SK-N-SH (cell line): ENCODE measurements at regions not wholly inside any gene's neighbourhood (a gene's known extent, or its start where the extent isn't known, plus 50 kb on each side); places are given as distances from the start of the nearest gene placed in this dataset.

Experiments used
- CTCF ChIA-PET: fragments of 300-600, 350-600 bp; formaldehyde crosslinking; extraction: SDS; loops from one replicate; lab custom pipeline; 2021; lab: Yijun Ruan, JAX
- POLR2A ChIA-PET: fragments of 350-600 bp; sonication (Branson Sonifier 250); formaldehyde crosslinking; extraction: SDS; loops from one replicate; lab custom pipeline; 2020; ENCODE audit warnings: antibody characterized with exemption, inconsistent platforms; lab: Yijun Ruan, JAX
- DNase-seq: peaks from one replicate; pipeline ENCODE4 v3.0.0; 2012
- H2AFZ ChIP-seq: fragments of 200-600 bp; sonication (generic); 2 replicates; pipeline ENCODE4 v1.8.1; 2016; ENCODE audit warnings: antibody characterized with exemption, mild to moderate bottlenecking, low read depth
- H3F3A ChIP-seq: fragments of 200-600 bp; sonication (generic); replicated peaks from 2 replicates; pipeline ENCODE3; 2016; ENCODE audit warnings: antibody characterized with exemption, mild to moderate bottlenecking; ENCODE audit not compliant: insufficient read depth
- H3K27ac ChIP-seq, 2 experiments: fragments of 200-500 bp in 1 of 2; fragments of 200-600 bp in 1 of 2; sonication (Bioruptor generic) in 1 of 2; sonication (generic), shearing (Covaris generic) in 1 of 2; 2 replicates each; pipeline versions ENCODE4 v1.5.1 to v1.6.1; 2014 to 2016; ENCODE audit warnings: low read depth in 2 of 2, inconsistent platforms in 1 of 2, low read length in 1 of 2, mild to moderate bottlenecking in 1 of 2, mixed read lengths in 1 of 2
- H3K27me3 ChIP-seq: fragments of 200-600 bp; sonication (generic), shearing (Covaris generic); 2 replicates; pipeline ENCODE4 v1.6.1; 2016; ENCODE audit warnings: mixed run types; ENCODE audit not compliant: insufficient read depth
- H3K36me3 ChIP-seq, 2 experiments: fragments of 200-500 bp in 1 of 2; fragments of 200-600 bp in 1 of 2; sonication (Bioruptor generic) in 1 of 2; sonication (generic) in 1 of 2; replicated peaks in 1 of 2; 2 replicates each; pipeline versions ENCODE3 to v1.5.1; 2014 to 2016; ENCODE audit warnings: low read length in 1 of 2, mild to moderate bottlenecking in 1 of 2; ENCODE audit not compliant: insufficient read depth in 2 of 2, control insufficient read depth in 1 of 2
- H3K4me1 ChIP-seq, 2 experiments: fragments of 200-500 bp in 1 of 2; fragments of 200-600 bp in 1 of 2; sonication (Bioruptor generic) in 1 of 2; sonication (generic), shearing (Covaris generic) in 1 of 2; 2 replicates each; pipeline versions ENCODE4 v1.5.1 to v1.6.1; 2014 to 2016; ENCODE audit warnings: low read depth in 1 of 2, low read length in 1 of 2, mixed run types in 1 of 2; ENCODE audit not compliant: insufficient read depth in 2 of 2, control insufficient read depth in 1 of 2
- H3K4me2 ChIP-seq: fragments of 200-600 bp; sonication (generic), shearing (Covaris generic); 2 replicates; pipeline ENCODE4 v1.6.1; 2017; ENCODE audit warnings: mixed run types
- H3K4me3 ChIP-seq, 2 experiments: fragments of 200-500 bp in 1 of 2; fragments of 200-600 bp in 1 of 2; sonication (Bioruptor generic) in 1 of 2; sonication (generic), shearing (Covaris generic) in 1 of 2; 2 replicates each; pipeline versions ENCODE4 v1.5.1 to v1.8.1; 2014 to 2016; ENCODE audit warnings: low read depth in 2 of 2, inconsistent platforms in 1 of 2, low read length in 1 of 2, mild to moderate bottlenecking in 1 of 2, mixed read lengths in 1 of 2, moderate library complexity in 1 of 2
- H3K79me2 ChIP-seq: fragments of 200-600 bp; sonication (generic); 2 replicates; pipeline ENCODE4 v1.8.1; 2017; ENCODE audit warnings: mild to moderate bottlenecking; ENCODE audit not compliant: insufficient read depth
- H3K9ac ChIP-seq: fragments of 200-600 bp; sonication (generic); 2 replicates; pipeline ENCODE4 v1.6.1; 2017; ENCODE audit warnings: mixed run types
- H3K9me2 ChIP-seq: fragments of 200-600 bp; sonication (generic); 2 replicates; pipeline ENCODE4 v1.6.1; 2017; ENCODE audit warnings: mixed run types
- H3K9me3 ChIP-seq: fragments of 200-600 bp; sonication (generic); 2 replicates; pipeline ENCODE4 v1.6.1; 2017; ENCODE audit warnings: mixed run types, mild to moderate bottlenecking, moderate library complexity
- H4K20me1 ChIP-seq: fragments of 200-600 bp; sonication (generic); 2 replicates; pipeline ENCODE4 v1.6.1; 2017; ENCODE audit warnings: mild to moderate bottlenecking, mixed run types; ENCODE audit not compliant: insufficient read depth
- CHD2 ChIP-seq: fragments of 150-350 bp; IDR thresholded peaks from 2 replicates; pipeline ENCODE4 v1.6.1; 2018; ENCODE audit warnings: low read length; ENCODE audit not compliant: partially characterized antibody
- ELF1 ChIP-seq: IDR thresholded peaks from 2 replicates; pipeline ENCODE4 v1.4.0; 2012
- EP300 ChIP-seq, 2 experiments: IDR thresholded peaks; 2 replicates each; pipeline versions ENCODE4 v1.4.0 to v1.6.1; 2012; ENCODE audit warnings: borderline replicate concordance in 1 of 2, low read depth in 1 of 2, low read length in 1 of 2
- EZH2phosphoT487 ChIP-seq: fragments of 200-600 bp; sonication (generic); IDR thresholded peaks from 2 replicates; pipeline ENCODE4 v1.6.1; 2017; ENCODE audit warnings: low read depth, mixed run types, mild to moderate bottlenecking, antibody characterized with exemption, moderate library complexity, borderline replicate concordance
- FOXJ3 ChIP-seq: sonication (generic); formaldehyde crosslinking; IDR thresholded peaks from 2 replicates; pipeline ENCODE4 v1.5.1; 2020; ENCODE audit warnings: mild to moderate bottlenecking, missing genetic modification reagents
- FOXM1 ChIP-seq: IDR thresholded peaks from 2 replicates; pipeline ENCODE4 v1.4.0; 2012; ENCODE audit warnings: low read depth, mild to moderate bottlenecking
- GATA2 ChIP-seq: sonication (generic); formaldehyde crosslinking; IDR thresholded peaks from 2 replicates; pipeline ENCODE4 v1.5.0; 2020; ENCODE audit warnings: mild to moderate bottlenecking, missing genetic modification reagents
- IRF3 ChIP-seq: fragments of 150-350 bp; IDR thresholded peaks from 2 replicates; pipeline ENCODE4 v1.6.1; 2016; ENCODE audit warnings: mild to moderate bottlenecking, low read depth, low read length
- JUND ChIP-seq: IDR thresholded peaks from 2 replicates; pipeline ENCODE4 v1.4.0; 2012
- MXI1 ChIP-seq: IDR thresholded peaks from 2 replicates; pipeline ENCODE4 v1.6.1; 2012; ENCODE audit warnings: mild to moderate bottlenecking, low read depth, low read length, improper control_type of control experiment
- NFIC ChIP-seq: IDR thresholded peaks from 2 replicates; pipeline ENCODE4 v1.4.0; 2012; ENCODE audit warnings: borderline replicate concordance
- NRF1 ChIP-seq: IDR thresholded peaks from 2 replicates; pipeline ENCODE4 v1.6.1; 2012; ENCODE audit warnings: low read depth, mild to moderate bottlenecking, low read length
- PBX3 ChIP-seq: IDR thresholded peaks from 2 replicates; pipeline ENCODE4; 2012
- POLR2AphosphoS5 ChIP-seq: IDR thresholded peaks from 2 replicates; pipeline ENCODE4 v1.6.1; 2012; ENCODE audit warnings: low read depth, low read length
- RAD21 ChIP-seq: IDR thresholded peaks from 2 replicates; pipeline ENCODE4 v1.6.1; 2012; ENCODE audit warnings: mild to moderate bottlenecking, low read length
- RCOR1 ChIP-seq: fragments of 150-350 bp; IDR thresholded peaks from 2 replicates; pipeline ENCODE4 v1.6.1; 2017; ENCODE audit warnings: antibody characterized with exemption, low read length
- RFX5 ChIP-seq: IDR thresholded peaks from 2 replicates; pipeline ENCODE4 v1.6.1; 2012; ENCODE audit warnings: mild to moderate bottlenecking, improper control_type of control experiment, low read length
- RXRA ChIP-seq: IDR thresholded peaks from 2 replicates; pipeline ENCODE4 v1.4.0; 2012; ENCODE audit warnings: low read depth, mild to moderate bottlenecking, borderline replicate concordance
- SIN3A ChIP-seq: IDR thresholded peaks from 2 replicates; pipeline ENCODE4 v1.6.1; 2012; ENCODE audit warnings: low read depth, mild to moderate bottlenecking, low read length, moderate library complexity, borderline replicate concordance
- TEAD4 ChIP-seq: IDR thresholded peaks from 2 replicates; pipeline ENCODE4 v1.4.0; 2012; ENCODE audit warnings: mild to moderate bottlenecking, borderline replicate concordance; ENCODE audit not compliant: insufficient read depth
- USF1 ChIP-seq: IDR thresholded peaks from 2 replicates; pipeline ENCODE4 v1.4.0; 2012; ENCODE audit warnings: low read depth, borderline replicate concordance
- USF2 ChIP-seq: fragments of 150-350 bp; IDR thresholded peaks from 2 replicates; pipeline ENCODE4 v1.6.1; 2017; ENCODE audit warnings: antibody characterized with exemption, low read length, low read depth, borderline replicate concordance
- WGBS: methylation state at CpG from one replicate; pipeline ENCODE4 v1.1.6; 2017; ENCODE audit warnings: low lambda C conversion rate; 5-methylcytosine and 5-hydroxymethylcytosine counted together

- 3% methylated on average over 3 of the region's 3 CpGs for WGBS
- H3K79me2 ChIP-seq = no peaks in the 10 kb centered on the region
- no peak overlapping the region for H3K4me3 ChIP-seq
- H3K4me1 ChIP-seq = no peaks in the 10 kb centered on the region
- no peaks in the 10 kb centered on the region for H3K9me3 ChIP-seq
- TF ChIP-seq PBX3 = no peak
- TF ChIP-seq USF1 = no peak
- TF ChIP-seq SIN3A = no peak
- no peak for TF ChIP-seq FOXJ3 (CRISPR knock-in tag)
- TF ChIP-seq NFIC = no peak
- no peak for TF ChIP-seq EZH2phosphoT487
- TF ChIP-seq RAD21 = no peak
- TF ChIP-seq IRF3 = no peak
- no peak for TF ChIP-seq POLR2AphosphoS5
- no peak for TF ChIP-seq TEAD4
- no peak overlapping the region for H3K4me2 ChIP-seq
- H3K36me3 ChIP-seq = no peaks in the 10 kb centered on the region
- no peak overlapping the region for H3K27ac ChIP-seq
- ChIA-PET POLR2A (no interaction called here), CTCF (no interaction called here)
- H4K20me1 ChIP-seq = no peaks in the 10 kb centered on the region
- no peaks in the 10 kb centered on the region for H3F3A ChIP-seq
- no peak overlapping the region for H2AFZ ChIP-seq
- no peak overlapping the region for H3K9ac ChIP-seq
- no peaks in the 10 kb centered on the region for H3K9me2 ChIP-seq
- DNase-seq = no peak
- no peaks in the 10 kb centered on the region for H3K27me3 ChIP-seq
Observed at GRCh38 chr11:80031014-80031600, 590.3 kb upstream of the TENM4 start.

- Histone ChIP-seq H3K27ac (no peak overlapping the region), H3K79me2 (no peaks in the 10 kb centered on the region), H3K9ac (no peak overlapping the region), H3K9me2 (no peaks in the 10 kb centered on the region), H4K20me1 (no peaks in the 10 kb centered on the region), H3K27me3 (no peaks in the 10 kb centered on the region), H2AFZ (no peak overlapping the region), H3K4me3 (no peak overlapping the region)
- POLR2A ChIA-PET = no interaction called here
- DNase-seq = no peak
- TF ChIP-seq ELF1 (no peak), FOXM1 (no peak), IRF3 (no peak), RCOR1 (no peak), JUND (no peak), TEAD4 (no peak), CHD2 (no peak), MXI1 (no peak), EP300 (IDR thresholded peaks at IDR 0.05; ENCODE audit: borderline replicate concordance in 1 of 2, low read depth in 1 of 2, low read length in 1 of 2) (no peak), RXRA (no peak), FOXJ3 (CRISPR knock-in tag) (no peak), RFX5 (no peak), NRF1 (no peak), USF2 (no peak), EZH2phosphoT487 (no peak), GATA2 (CRISPR knock-in tag) (no peak)
- TF ChIP-seq, all 33 proteins: peak for 0
- WGBS = 33% methylated on average over 3 of the region's 3 CpGs
- Histone ChIP-seq H3F3A (no peaks in the 10 kb centered on the region), H3K4me1 (no peaks in the 10 kb centered on the region), H3K9me3 (no peaks in the 10 kb centered on the region), H3K36me3 (no peaks in the 10 kb centered on the region), H3K4me2 (no peak overlapping the region)
- CTCF ChIA-PET = interaction anchor here (1.0 kb wide), 1 partner anchor 14 kb away, joined by 3 read pairs; no protein-coding TSS in a partner anchor
Observed at GRCh38 chr11:80028998-80029397, 588.2 kb upstream of the TENM4 start.
